Immature natural killer cell (primary cell): ENCODE measurements at regions not wholly inside any gene's neighbourhood (a gene's known extent, or its start where the extent isn't known, plus 50 kb on each side); places are given as distances from the start of the nearest gene placed in this dataset.

Source experiments
- DNase-seq, 3 donors: peaks; one replicate each; pipeline ENCODE4 v3.0.0; 2022; ENCODE audit warnings: mixed read lengths in 1 of 3
- H3K27ac Mint-ChIP-seq, 6 donors: one replicate each; pipeline ENCODE4 v1.8.0; 2020; ENCODE audit warnings: mixed read lengths in 6 of 6, mild to moderate bottlenecking in 5 of 6, inconsistent platforms in 4 of 6, moderate library complexity in 3 of 6
- H3K27me3 Mint-ChIP-seq, 3 donors: one replicate each; pipeline ENCODE4 v1.8.0; 2020 to 2021; ENCODE audit warnings: low read depth in 3 of 3, mild to moderate bottlenecking in 3 of 3, mixed read lengths in 3 of 3, moderate library complexity in 3 of 3, inconsistent platforms in 1 of 3
- H3K36me3 Mint-ChIP-seq, 3 donors: one replicate each; pipeline ENCODE4 v1.8.0; 2020; ENCODE audit warnings: mixed read lengths in 3 of 3, inconsistent platforms in 2 of 3, mild to moderate bottlenecking in 2 of 3
- H3K4me1 Mint-ChIP-seq, 2 donors: one replicate each; pipeline ENCODE4 v1.8.0; 2020; ENCODE audit warnings: inconsistent platforms in 2 of 2, mild to moderate bottlenecking in 2 of 2, mixed read lengths in 2 of 2, moderate library complexity in 1 of 2
- H3K4me3 Mint-ChIP-seq, 5 donors: one replicate each; pipeline ENCODE4 v1.8.0; 2020; ENCODE audit warnings: mild to moderate bottlenecking in 5 of 5, mixed read lengths in 5 of 5, inconsistent platforms in 3 of 5, moderate library complexity in 3 of 5
- H3K9me3 Mint-ChIP-seq, 6 donors: one replicate each; pipeline ENCODE4 v1.8.0; 2020; ENCODE audit warnings: mild to moderate bottlenecking in 6 of 6, mixed read lengths in 6 of 6, inconsistent platforms in 4 of 6, moderate library complexity in 3 of 6

DNA sequence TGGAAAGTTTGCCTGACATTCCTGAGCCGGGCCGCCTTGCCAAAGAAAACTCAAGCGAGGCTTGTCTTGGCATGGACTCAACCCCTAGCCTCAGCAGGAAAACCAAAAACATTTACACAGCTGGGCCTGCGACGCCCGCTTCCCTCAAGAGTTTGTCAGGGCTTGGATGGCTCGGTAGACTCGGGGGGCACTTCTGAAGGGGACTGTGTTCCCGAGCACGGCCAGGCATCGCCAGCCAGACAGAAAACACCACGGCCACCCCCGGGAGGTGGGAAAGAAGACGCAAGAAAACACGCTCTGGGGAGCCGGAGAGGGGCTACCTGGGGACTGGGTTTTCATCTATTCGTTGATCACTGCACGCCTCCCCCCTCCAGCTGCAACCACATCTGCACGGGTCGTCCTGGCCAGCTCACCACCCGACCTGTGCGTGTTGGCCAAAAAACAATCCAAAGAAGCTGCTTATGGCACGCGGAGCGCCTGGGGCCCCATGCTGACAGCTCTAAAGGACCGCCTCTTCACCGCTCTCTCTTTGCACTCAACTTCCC is 380.7 kb downstream of the MN1 start:
- no peak for DNase-seq
- no peak overlapping the region for H3K27ac Mint-ChIP-seq
- peaks cover 0 to 1% (median 0%) of the 10 kb centered on the region in 6 donors for H3K9me3 Mint-ChIP-seq
- no peak overlapping the region for H3K4me3 Mint-ChIP-seq
- no peaks in the 10 kb centered on the region for H3K4me1 Mint-ChIP-seq
- peaks cover 13 to 16% (median 16%) of the 10 kb centered on the region in 3 donors for H3K27me3 Mint-ChIP-seq
- H3K36me3 Mint-ChIP-seq: peaks cover 0 to 3% (median 0%) of the 10 kb centered on the region in 3 donors

DNA sequence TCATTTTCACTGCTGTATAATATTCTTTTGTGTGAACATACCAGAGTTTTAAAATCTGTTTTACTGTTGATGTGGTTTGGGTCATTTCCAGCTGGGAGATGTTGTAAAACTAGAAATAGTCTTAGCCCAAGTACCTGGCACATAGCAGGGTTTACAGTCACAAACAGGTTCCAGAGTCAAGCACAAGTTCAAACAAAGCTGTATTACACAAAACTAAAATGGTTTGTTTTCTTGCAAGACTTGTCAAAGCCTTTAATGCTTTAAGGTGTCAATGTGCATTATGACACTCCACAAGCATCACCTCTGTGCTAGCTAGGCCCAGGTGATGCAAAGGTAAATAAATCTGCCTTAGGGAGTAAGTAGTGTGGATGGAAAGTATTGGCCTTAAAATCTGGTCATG is 379.1 kb downstream of the MN1 start:
- H3K4me1 Mint-ChIP-seq: no peaks in the 10 kb centered on the region
- H3K27me3 Mint-ChIP-seq: peaks cover 12 to 13% (median 13%) of the 10 kb centered on the region in 3 donors
- H3K36me3 Mint-ChIP-seq: no peaks in the 10 kb centered on the region
- H3K4me3 Mint-ChIP-seq: no peak overlapping the region
- peaks cover 0 to 1% (median 0%) of the 10 kb centered on the region in 6 donors for H3K9me3 Mint-ChIP-seq
- no peak for DNase-seq
- no peak overlapping the region for H3K27ac Mint-ChIP-seq

DNA sequence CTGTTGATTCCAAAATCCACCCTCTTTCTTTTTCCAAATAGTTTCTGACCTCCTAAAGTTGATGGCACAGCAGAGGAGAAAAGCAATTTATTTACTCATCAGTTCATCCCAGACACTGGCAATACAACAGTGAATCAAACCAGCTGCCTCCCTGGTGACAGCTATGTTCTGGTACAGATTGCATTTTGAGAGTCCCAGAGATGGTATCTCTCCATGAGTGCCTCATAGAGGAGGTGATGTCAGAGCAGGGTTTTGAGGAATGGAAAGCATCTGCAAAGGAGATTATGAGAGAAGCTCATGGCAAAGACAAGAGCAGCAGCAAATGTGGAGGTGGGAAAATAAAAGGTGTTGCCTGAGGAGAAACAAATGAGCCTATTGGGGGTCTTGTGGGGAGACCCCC is 377.2 kb downstream of the MN1 start:
- H3K4me1 Mint-ChIP-seq: no peaks in the 10 kb centered on the region
- H3K27ac Mint-ChIP-seq: no peak overlapping the region
- no peaks in the 10 kb centered on the region for H3K36me3 Mint-ChIP-seq
- peaks cover 12 to 18% (median 13%) of the 10 kb centered on the region in 3 donors for H3K27me3 Mint-ChIP-seq
- peaks cover 0 to 2% (median 0%) of the 10 kb centered on the region in 6 donors for H3K9me3 Mint-ChIP-seq
- H3K4me3 Mint-ChIP-seq: no peak overlapping the region
- DNase-seq: no peak

DNA sequence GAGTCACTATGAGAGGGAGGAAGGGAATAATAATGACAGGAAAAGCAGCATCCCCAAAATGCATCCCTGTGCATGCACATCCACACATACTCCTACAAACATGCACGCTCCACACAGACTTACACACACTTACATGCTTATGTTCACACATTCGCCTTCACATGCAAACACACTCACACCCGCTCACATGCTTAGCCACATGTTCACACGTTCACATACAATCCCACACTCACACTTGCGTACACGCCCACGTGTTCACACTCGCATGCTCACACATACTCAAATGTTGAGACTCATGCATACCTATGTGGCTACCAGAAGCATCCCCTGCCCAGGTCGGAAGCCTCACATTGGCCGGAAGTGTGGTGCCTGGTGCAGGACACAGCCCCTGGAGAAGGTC is 372.1 kb downstream of the MN1 start:
- Mint-ChIP-seq H3K27ac (no peak overlapping the region), H3K4me3 (no peak overlapping the region), H3K9me3 (peaks cover 0 to 2% (median 0%) of the 10 kb centered on the region in 6 donors), H3K27me3 (peaks cover 3 to 9% (median 7%) of the 10 kb centered on the region in 3 donors), H3K4me1 (no peaks in the 10 kb centered on the region), H3K36me3 (no peaks in the 10 kb centered on the region)
- no peak for DNase-seq

DNA sequence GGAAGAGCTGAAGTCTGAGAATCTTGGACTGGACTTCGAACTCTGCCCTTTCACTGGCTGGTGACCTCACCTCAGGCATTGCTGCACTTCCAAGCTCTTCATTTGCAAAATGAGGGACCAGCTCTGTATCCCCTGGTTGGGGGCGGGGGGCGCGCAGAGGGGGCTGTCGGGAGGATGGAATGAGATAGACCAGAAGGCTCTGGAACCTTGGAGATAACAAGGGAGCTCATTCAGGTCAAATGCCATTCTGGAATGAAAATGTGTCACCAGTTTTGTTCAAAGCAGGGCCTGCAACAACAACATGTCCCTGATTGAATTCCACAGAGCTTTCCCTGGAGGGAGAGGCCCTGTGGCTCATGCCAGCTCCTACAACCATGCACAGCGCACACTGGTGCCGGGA is 370.5 kb downstream of the MN1 start:
- Mint-ChIP-seq H3K36me3 (no peaks in the 10 kb centered on the region), H3K4me1 (no peaks in the 10 kb centered on the region), H3K27ac (no peak overlapping the region), H3K9me3 (peaks cover 0 to 2% (median 0%) of the 10 kb centered on the region in 6 donors), H3K4me3 (no peak overlapping the region), H3K27me3 (peaks cover 2 to 7% (median 6%) of the 10 kb centered on the region in 3 donors)
- DNase-seq: no peak

DNA sequence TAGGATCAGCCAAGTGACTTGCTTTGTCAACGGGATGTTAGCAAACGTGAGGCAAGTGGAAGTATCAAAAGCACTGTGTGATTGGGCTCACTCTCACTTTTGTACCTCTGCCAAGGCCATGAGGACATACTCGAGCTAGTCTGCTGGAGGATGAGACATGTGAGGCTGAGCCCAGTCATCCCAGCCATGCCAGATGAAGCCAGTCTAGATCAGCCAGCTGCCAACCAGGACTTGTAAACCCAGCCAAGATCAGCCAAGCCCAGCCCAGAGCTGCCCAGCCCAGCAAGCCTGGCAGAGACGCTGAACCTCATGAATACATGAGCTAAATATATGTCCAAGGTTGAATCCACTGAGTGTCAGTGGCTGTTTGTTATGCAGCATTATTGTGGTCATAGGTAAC is 369.7 kb downstream of the MN1 start:
- Mint-ChIP-seq H3K4me1 (no peaks in the 10 kb centered on the region), H3K27ac (no peak overlapping the region), H3K4me3 (no peak overlapping the region), H3K9me3 (peaks cover 0 to 2% (median 0%) of the 10 kb centered on the region in 6 donors), H3K27me3 (peaks cover 2 to 7% (median 7%) of the 10 kb centered on the region in 3 donors), H3K36me3 (no peaks in the 10 kb centered on the region)
- no peak for DNase-seq

DNA sequence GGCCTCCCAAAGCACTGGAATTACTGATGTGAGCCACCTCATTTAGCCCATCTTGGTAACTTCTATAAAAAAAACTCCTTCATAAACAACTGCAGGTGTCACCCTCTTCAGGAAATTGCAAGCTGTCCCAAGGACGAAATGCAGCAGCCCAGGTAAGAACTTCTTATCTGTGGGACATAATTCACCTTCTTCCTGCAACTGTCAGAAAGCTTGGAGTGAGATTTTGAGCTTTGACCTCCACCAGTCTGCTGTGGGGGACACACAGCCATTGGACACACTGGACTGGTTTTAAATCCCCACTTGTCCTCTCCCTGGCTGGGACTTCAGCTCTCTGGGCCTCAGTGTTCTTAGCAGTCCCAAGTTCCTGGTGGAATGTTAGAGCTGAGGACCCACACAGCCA is 368.5 kb downstream of the MN1 start:
- Mint-ChIP-seq H3K36me3 (no peaks in the 10 kb centered on the region), H3K9me3 (peaks cover 0 to 2% (median 0%) of the 10 kb centered on the region in 6 donors), H3K4me3 (no peak overlapping the region), H3K4me1 (no peaks in the 10 kb centered on the region), H3K27me3 (peaks cover 2 to 6% (median 4%) of the 10 kb centered on the region in 3 donors), H3K27ac (no peak overlapping the region)
- no peak for DNase-seq

DNA sequence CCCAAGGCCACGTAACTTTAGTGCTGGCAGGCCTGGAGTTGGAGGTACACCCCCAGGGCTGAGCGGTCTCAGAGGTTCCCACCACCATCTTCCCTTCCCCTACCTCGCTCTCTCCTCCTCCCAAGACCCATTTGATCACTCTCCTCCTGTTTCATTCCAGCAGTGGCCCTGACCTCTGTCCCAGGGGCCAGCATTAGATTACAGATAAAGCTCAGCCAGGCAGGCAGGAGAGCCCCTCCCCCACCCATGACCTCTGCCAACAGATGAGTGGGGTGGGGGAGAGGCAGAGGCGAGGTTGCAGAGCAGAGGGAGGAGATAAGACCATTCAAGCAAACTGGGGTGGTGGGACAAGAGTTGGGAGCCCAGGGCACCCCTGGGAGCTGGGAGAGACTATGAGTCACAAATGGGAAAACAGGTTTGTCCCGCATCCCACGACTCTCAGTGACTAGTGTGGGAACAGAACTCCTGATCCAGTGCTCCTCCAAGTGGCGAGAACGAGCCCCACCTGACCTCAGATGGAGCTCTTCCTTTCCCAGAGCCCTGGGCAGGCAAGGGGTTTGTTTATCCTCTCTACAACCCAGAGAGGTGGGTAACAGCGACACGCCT is 367.9 kb downstream of the MN1 start:
- no peak for DNase-seq
- Mint-ChIP-seq H3K9me3 (no peaks in the 10 kb centered on the region), H3K36me3 (no peaks in the 10 kb centered on the region), H3K27ac (no peak overlapping the region), H3K4me1 (no peaks in the 10 kb centered on the region), H3K27me3 (peaks cover 2 to 4% (median 4%) of the 10 kb centered on the region in 3 donors), H3K4me3 (no peak overlapping the region)

DNA sequence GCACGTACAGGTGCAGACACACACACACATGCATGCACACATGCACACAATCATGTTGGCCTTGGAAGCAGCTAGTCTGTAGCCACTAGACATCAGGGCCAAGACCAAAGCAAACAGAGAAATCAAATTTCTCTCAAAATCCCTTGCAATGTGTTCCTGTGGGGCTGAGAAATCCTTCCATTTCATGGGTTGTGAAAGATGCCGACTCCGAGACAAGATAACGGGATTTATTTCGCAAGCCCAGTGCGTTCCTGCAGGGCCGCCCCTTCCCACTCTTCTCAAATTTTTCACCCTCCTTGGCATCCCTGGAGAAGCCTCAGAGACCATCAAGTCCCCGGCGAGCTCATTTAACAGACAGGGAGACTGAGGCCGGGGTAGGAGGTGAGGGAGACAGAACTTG is 366.7 kb downstream of the MN1 start:
- peaks cover 0 to 3% (median 2%) of the 10 kb centered on the region in 3 donors for H3K27me3 Mint-ChIP-seq
- H3K4me3 Mint-ChIP-seq: no peak overlapping the region
- no peaks in the 10 kb centered on the region for H3K4me1 Mint-ChIP-seq
- no peak for DNase-seq
- H3K9me3 Mint-ChIP-seq: no peaks in the 10 kb centered on the region
- H3K36me3 Mint-ChIP-seq: no peaks in the 10 kb centered on the region
- H3K27ac Mint-ChIP-seq: no peak overlapping the region

DNA sequence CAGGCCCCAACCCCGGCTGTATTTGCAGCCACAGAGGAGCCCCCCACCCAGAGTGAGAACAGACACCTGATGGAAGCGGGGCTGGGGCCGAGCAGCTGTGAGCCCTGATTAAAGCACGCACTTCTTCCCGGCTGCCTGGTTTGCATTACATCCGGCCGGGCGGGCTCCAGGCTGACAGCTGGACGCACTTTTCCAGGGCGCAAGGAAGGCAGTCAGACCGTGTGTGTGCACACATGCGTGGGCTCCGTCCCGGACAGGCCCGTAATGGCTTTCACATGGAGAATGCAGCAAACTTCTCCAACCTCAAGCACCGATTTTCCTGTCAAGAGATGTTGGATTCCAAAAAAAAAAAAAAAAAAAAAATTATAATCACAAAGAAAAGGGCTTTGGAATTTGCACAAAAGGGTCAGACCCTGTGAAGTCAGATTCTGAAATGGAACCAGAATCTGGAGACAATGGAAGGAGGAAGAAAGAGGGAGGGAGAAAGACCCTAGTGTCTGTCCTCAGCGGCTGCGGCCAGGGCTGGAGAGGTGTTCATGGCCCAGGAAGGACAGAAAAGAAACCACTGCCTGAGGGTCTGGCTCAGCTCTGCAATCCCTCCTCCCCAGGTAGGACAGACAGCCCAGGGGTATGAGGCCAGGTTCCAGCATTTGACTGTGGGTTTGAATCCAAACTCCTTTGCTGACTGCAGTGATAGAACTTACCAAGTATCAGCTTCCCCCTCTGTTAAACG is 365.5 kb downstream of the MN1 start:
- Mint-ChIP-seq H3K27ac (no peak overlapping the region), H3K27me3 (peaks cover 0 to 3% (median 0%) of the 10 kb centered on the region in 3 donors), H3K4me1 (no peaks in the 10 kb centered on the region), H3K4me3 (no peak overlapping the region), H3K36me3 (no peaks in the 10 kb centered on the region), H3K9me3 (peaks cover 0 to 1% (median 0%) of the 10 kb centered on the region in 6 donors)
- no peak for DNase-seq

DNA sequence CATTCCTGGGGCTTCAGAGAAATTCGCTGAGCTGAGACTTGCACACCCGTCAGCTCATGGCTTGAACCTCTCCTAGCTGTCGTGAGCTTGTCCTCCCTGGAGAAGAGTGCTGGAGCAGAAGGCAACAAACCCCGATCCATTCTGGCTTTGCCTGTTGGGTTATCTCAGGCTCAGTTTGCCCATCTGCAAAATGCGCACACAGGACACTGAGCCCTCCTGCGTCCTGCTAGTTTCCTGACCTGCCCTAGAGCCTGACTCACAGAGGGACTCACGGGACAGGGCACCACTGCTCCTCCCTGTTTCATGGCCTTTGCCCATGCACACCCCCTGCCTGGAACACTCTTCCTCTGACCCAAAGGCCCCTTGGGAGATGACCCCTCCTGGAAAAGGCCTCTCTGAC is 365.0 kb downstream of the MN1 start:
- peaks cover 0 to 3% (median 2%) of the 10 kb centered on the region in 3 donors for H3K27me3 Mint-ChIP-seq
- no peaks in the 10 kb centered on the region for H3K4me1 Mint-ChIP-seq
- H3K4me3 Mint-ChIP-seq: no peak overlapping the region
- H3K27ac Mint-ChIP-seq: no peak overlapping the region
- DNase-seq: no peak
- no peaks in the 10 kb centered on the region for H3K36me3 Mint-ChIP-seq
- peaks cover 0 to 1% (median 0%) of the 10 kb centered on the region in 6 donors for H3K9me3 Mint-ChIP-seq

DNA sequence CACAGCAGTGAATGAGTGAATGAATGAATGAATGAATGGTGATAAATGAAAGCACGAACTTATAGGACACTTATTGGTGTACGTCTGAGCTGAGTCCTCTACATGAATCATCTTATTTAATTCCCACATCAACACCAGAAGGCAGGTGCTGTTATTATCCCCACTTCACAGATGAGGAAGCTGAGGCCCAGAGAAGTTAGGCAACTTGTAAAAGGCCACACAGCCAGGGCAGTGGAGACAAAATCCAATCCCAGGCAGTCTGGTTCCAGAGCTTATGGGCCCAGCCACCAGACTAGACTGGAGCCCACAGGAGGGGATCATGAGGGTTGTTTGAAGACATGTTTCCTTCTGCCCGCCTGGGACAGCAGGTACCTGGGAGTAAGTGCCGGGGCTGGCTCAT is 364.0 kb downstream of the MN1 start:
- no peak overlapping the region for H3K4me3 Mint-ChIP-seq
- H3K27ac Mint-ChIP-seq: no peak overlapping the region
- H3K9me3 Mint-ChIP-seq: peaks cover 0 to 1% (median 0%) of the 10 kb centered on the region in 6 donors
- H3K27me3 Mint-ChIP-seq: peaks cover 0 to 3% (median 2%) of the 10 kb centered on the region in 3 donors
- no peak for DNase-seq
- H3K4me1 Mint-ChIP-seq: no peaks in the 10 kb centered on the region
- no peaks in the 10 kb centered on the region for H3K36me3 Mint-ChIP-seq

DNA sequence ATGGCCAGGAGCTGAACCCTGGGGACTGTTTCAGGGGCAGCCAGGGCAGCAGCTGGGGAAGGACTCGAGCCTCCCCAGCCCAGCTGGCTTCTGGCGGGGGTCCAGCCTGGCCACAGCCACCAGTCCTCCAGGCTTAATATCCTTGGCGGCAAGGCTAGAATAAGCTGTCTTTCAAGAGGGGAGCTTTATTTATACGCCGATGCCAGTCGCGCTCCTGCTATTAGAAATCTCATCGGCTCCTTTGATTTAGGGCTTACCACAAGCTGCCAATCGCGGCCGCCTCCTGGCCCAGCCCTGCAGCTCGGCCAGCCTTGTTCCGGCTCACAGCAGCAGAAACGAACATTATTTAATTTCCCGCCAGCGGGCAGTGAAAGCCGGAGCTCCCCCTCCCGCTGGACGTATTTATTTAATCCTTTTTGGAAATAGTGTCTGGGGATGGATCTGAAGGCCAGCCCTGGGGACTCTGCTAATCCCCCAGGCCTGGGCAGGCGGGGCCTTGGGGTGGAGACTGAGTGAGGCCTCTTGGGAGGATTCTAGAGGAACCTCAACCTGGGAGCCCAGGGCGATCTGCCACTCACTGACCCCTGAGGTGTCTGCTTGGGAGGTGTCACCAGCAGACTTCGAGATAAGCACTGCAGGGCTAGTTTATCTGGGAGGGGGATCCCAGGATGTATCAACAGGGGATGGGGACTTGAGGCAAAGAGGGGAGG is 363.1 kb downstream of the MN1 start:
- no peak overlapping the region for H3K27ac Mint-ChIP-seq
- H3K36me3 Mint-ChIP-seq: no peaks in the 10 kb centered on the region
- no peak for DNase-seq
- no peak overlapping the region for H3K4me3 Mint-ChIP-seq
- H3K27me3 Mint-ChIP-seq: peaks cover 0 to 3% (median 2%) of the 10 kb centered on the region in 3 donors
- no peaks in the 10 kb centered on the region for H3K4me1 Mint-ChIP-seq
- peaks cover 0 to 1% (median 0%) of the 10 kb centered on the region in 6 donors for H3K9me3 Mint-ChIP-seq

DNA sequence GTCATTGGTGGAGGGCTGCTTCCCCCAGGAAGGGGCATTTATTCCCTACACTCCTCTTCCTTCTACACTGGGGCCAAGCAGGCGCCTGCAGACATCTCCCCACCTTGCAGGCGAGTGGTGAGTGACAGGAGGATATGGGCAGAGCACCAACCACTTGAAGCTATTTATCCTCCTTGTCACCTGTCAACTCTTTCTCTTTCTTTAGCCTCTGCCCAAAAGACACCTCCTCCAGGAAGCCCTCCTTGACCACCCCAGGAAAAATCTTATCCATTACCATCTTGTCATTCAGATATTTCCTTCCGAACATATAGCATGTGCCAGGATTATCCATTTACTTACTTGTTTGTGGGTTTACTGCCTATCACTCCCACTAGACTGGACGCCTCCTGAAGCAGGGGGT is 362.4 kb downstream of the MN1 start:
- Mint-ChIP-seq H3K36me3 (no peaks in the 10 kb centered on the region), H3K4me1 (no peaks in the 10 kb centered on the region), H3K27ac (no peak overlapping the region), H3K27me3 (peaks cover 0 to 3% (median 2%) of the 10 kb centered on the region in 3 donors), H3K9me3 (peaks cover 0 to 1% (median 0%) of the 10 kb centered on the region in 6 donors), H3K4me3 (no peak overlapping the region)
- DNase-seq: no peak
